HFFc6 (cell line): ENCODE measurements at regions not wholly inside any gene's neighbourhood (a gene's known extent, or its start where the extent isn't known, plus 50 kb on each side); places are given as distances from the start of the nearest gene placed in this dataset.

ENCODE experiments used
- DNase-seq: peaks from one replicate; pipeline ENCODE4 v3.0.0-alpha.2; 2018
- H3K27ac Mint-ChIP-seq: 2 replicates; pipeline ENCODE4 v1.8.0; 2020; ENCODE audit warnings: mild to moderate bottlenecking, mixed read lengths
- H3K27me3 Mint-ChIP-seq: 2 replicates; pipeline ENCODE4 v1.8.0; 2021; ENCODE audit warnings: mild to moderate bottlenecking, moderate library complexity, mixed read lengths; ENCODE audit not compliant: insufficient read depth
- H3K36me3 Mint-ChIP-seq: 2 replicates; pipeline ENCODE4 v1.8.0; 2021; ENCODE audit warnings: low read depth, mixed read lengths
- H3K4me1 Mint-ChIP-seq: 2 replicates; pipeline ENCODE4 v1.8.0; 2020; ENCODE audit warnings: low read depth, mixed read lengths
- H3K4me3 Mint-ChIP-seq: 2 replicates; pipeline ENCODE4 v1.8.0; 2020; ENCODE audit warnings: mild to moderate bottlenecking, moderate library complexity, mixed read lengths
- H3K9me3 Mint-ChIP-seq: 2 replicates; pipeline ENCODE4 v1.8.0; 2020; ENCODE audit warnings: mild to moderate bottlenecking, mixed read lengths
- CTCF ChIP-seq: fragments of 200-600 bp; sonication (generic); IDR thresholded peaks from 2 replicates; pipeline ENCODE4 v1.5.0; 2021; ENCODE audit warnings: antibody characterized with exemption, mild to moderate bottlenecking

GRCh38 chr21:32112195-32112594 lies 166.7 kb downstream of the MIS18A start:
- TF ChIP-seq CTCF = no peak
- no peaks in the 10 kb centered on the region for H3K4me1 Mint-ChIP-seq
- H3K27ac Mint-ChIP-seq = no peak overlapping the region
- H3K36me3 Mint-ChIP-seq = no peaks in the 10 kb centered on the region
- DNase-seq = no peak
- peaks cover 48% of the 10 kb centered on the region for H3K9me3 Mint-ChIP-seq
- H3K27me3 Mint-ChIP-seq = no peaks in the 10 kb centered on the region; the same call in 1 of the 2 replicates
- H3K4me3 Mint-ChIP-seq = no peak overlapping the region

GRCh38 chr21:32108566-32108965 lies 170.3 kb downstream of the MIS18A start:
- no peak overlapping the region for H3K4me3 Mint-ChIP-seq
- peaks cover 66% of the 10 kb centered on the region for H3K9me3 Mint-ChIP-seq

GRCh38 chr21:32103361-32103760 lies 175.5 kb downstream of the MIS18A start:
- H3K27ac Mint-ChIP-seq = no peak overlapping the region
- no peak for TF ChIP-seq CTCF
- no peak for DNase-seq
- H3K4me1 Mint-ChIP-seq = no peaks in the 10 kb centered on the region
- H3K27me3 Mint-ChIP-seq = peaks cover 1% of the 10 kb centered on the region; the same call in 1 of the 2 replicates
- no peaks in the 10 kb centered on the region for H3K36me3 Mint-ChIP-seq
- no peak overlapping the region for H3K4me3 Mint-ChIP-seq
- peaks cover 70% of the 10 kb centered on the region for H3K9me3 Mint-ChIP-seq

More at GRCh38 chr21:32108566-32108965, 170.3 kb downstream of the MIS18A start:
- Mint-ChIP-seq H3K27ac (no peak overlapping the region), H3K4me1 (no peaks in the 10 kb centered on the region), H3K27me3 (no peaks in the 10 kb centered on the region; the same call in none of the 2 replicates), H3K36me3 (no peaks in the 10 kb centered on the region)
- DNase-seq = no peak
- TF ChIP-seq CTCF = no peak

- Mint-ChIP-seq H3K4me3 (no peak overlapping the region), H3K36me3 (no peaks in the 10 kb centered on the region), H3K27ac (no peak overlapping the region), H3K4me1 (no peaks in the 10 kb centered on the region), H3K9me3 (peaks cover 74% of the 10 kb centered on the region), H3K27me3 (peaks cover 1% of the 10 kb centered on the region; the same call in 1 of the 2 replicates)
- no peak for TF ChIP-seq CTCF
- no peak for DNase-seq
Observed at GRCh38 chr21:32102426-32102825, 176.4 kb downstream of the MIS18A start.

- H3K27ac Mint-ChIP-seq = no peak overlapping the region
Observed at GRCh38 chr21:32101277-32101676, 177.6 kb downstream of the MIS18A start.

More at GRCh38 chr21:32101277-32101676, 177.6 kb downstream of the MIS18A start:
- H3K4me3 Mint-ChIP-seq = no peak overlapping the region
- DNase-seq = no peak
- no peaks in the 10 kb centered on the region for H3K4me1 Mint-ChIP-seq
- peaks cover 65% of the 10 kb centered on the region for H3K9me3 Mint-ChIP-seq
- TF ChIP-seq CTCF = no peak
- peaks cover 1% of the 10 kb centered on the region; the same call in 1 of the 2 replicates for H3K27me3 Mint-ChIP-seq
- no peaks in the 10 kb centered on the region for H3K36me3 Mint-ChIP-seq
